SK-N-SH (cell line): ENCODE measurements at regions not wholly inside any gene's neighbourhood (a gene's known extent, or its start where the extent isn't known, plus 50 kb on each side); places are given as distances from the start of the nearest gene placed in this dataset.

ENCODE experiments used
- CTCF ChIA-PET: fragments of 300-600, 350-600 bp; formaldehyde crosslinking; extraction: SDS; loops from one replicate; lab custom pipeline; 2021; lab: Yijun Ruan, JAX
- POLR2A ChIA-PET: fragments of 350-600 bp; sonication (Branson Sonifier 250); formaldehyde crosslinking; extraction: SDS; loops from one replicate; lab custom pipeline; 2020; ENCODE audit warnings: antibody characterized with exemption, inconsistent platforms; lab: Yijun Ruan, JAX
- DNase-seq: peaks from one replicate; pipeline ENCODE4 v3.0.0; 2012
- H2AFZ ChIP-seq: fragments of 200-600 bp; sonication (generic); 2 replicates; pipeline ENCODE4 v1.8.1; 2016; ENCODE audit warnings: antibody characterized with exemption, mild to moderate bottlenecking, low read depth
- H3F3A ChIP-seq: fragments of 200-600 bp; sonication (generic); replicated peaks from 2 replicates; pipeline ENCODE3; 2016; ENCODE audit warnings: antibody characterized with exemption, mild to moderate bottlenecking; ENCODE audit not compliant: insufficient read depth
- H3K27ac ChIP-seq, 2 experiments: fragments of 200-500 bp in 1 of 2; fragments of 200-600 bp in 1 of 2; sonication (Bioruptor generic) in 1 of 2; sonication (generic), shearing (Covaris generic) in 1 of 2; 2 replicates each; pipeline versions ENCODE4 v1.5.1 to v1.6.1; 2014 to 2016; ENCODE audit warnings: low read depth in 2 of 2, inconsistent platforms in 1 of 2, low read length in 1 of 2, mild to moderate bottlenecking in 1 of 2, mixed read lengths in 1 of 2
- H3K27me3 ChIP-seq: fragments of 200-600 bp; sonication (generic), shearing (Covaris generic); 2 replicates; pipeline ENCODE4 v1.6.1; 2016; ENCODE audit warnings: mixed run types; ENCODE audit not compliant: insufficient read depth
- H3K36me3 ChIP-seq, 2 experiments: fragments of 200-500 bp in 1 of 2; fragments of 200-600 bp in 1 of 2; sonication (Bioruptor generic) in 1 of 2; sonication (generic) in 1 of 2; replicated peaks in 1 of 2; 2 replicates each; pipeline versions ENCODE3 to v1.5.1; 2014 to 2016; ENCODE audit warnings: low read length in 1 of 2, mild to moderate bottlenecking in 1 of 2; ENCODE audit not compliant: insufficient read depth in 2 of 2, control insufficient read depth in 1 of 2
- H3K4me1 ChIP-seq, 2 experiments: fragments of 200-500 bp in 1 of 2; fragments of 200-600 bp in 1 of 2; sonication (Bioruptor generic) in 1 of 2; sonication (generic), shearing (Covaris generic) in 1 of 2; 2 replicates each; pipeline versions ENCODE4 v1.5.1 to v1.6.1; 2014 to 2016; ENCODE audit warnings: low read depth in 1 of 2, low read length in 1 of 2, mixed run types in 1 of 2; ENCODE audit not compliant: insufficient read depth in 2 of 2, control insufficient read depth in 1 of 2
- H3K4me2 ChIP-seq: fragments of 200-600 bp; sonication (generic), shearing (Covaris generic); 2 replicates; pipeline ENCODE4 v1.6.1; 2017; ENCODE audit warnings: mixed run types
- H3K4me3 ChIP-seq, 2 experiments: fragments of 200-500 bp in 1 of 2; fragments of 200-600 bp in 1 of 2; sonication (Bioruptor generic) in 1 of 2; sonication (generic), shearing (Covaris generic) in 1 of 2; 2 replicates each; pipeline versions ENCODE4 v1.5.1 to v1.8.1; 2014 to 2016; ENCODE audit warnings: low read depth in 2 of 2, inconsistent platforms in 1 of 2, low read length in 1 of 2, mild to moderate bottlenecking in 1 of 2, mixed read lengths in 1 of 2, moderate library complexity in 1 of 2
- H3K79me2 ChIP-seq: fragments of 200-600 bp; sonication (generic); 2 replicates; pipeline ENCODE4 v1.8.1; 2017; ENCODE audit warnings: mild to moderate bottlenecking; ENCODE audit not compliant: insufficient read depth
- H3K9ac ChIP-seq: fragments of 200-600 bp; sonication (generic); 2 replicates; pipeline ENCODE4 v1.6.1; 2017; ENCODE audit warnings: mixed run types
- H3K9me2 ChIP-seq: fragments of 200-600 bp; sonication (generic); 2 replicates; pipeline ENCODE4 v1.6.1; 2017; ENCODE audit warnings: mixed run types
- H3K9me3 ChIP-seq: fragments of 200-600 bp; sonication (generic); 2 replicates; pipeline ENCODE4 v1.6.1; 2017; ENCODE audit warnings: mixed run types, mild to moderate bottlenecking, moderate library complexity
- H4K20me1 ChIP-seq: fragments of 200-600 bp; sonication (generic); 2 replicates; pipeline ENCODE4 v1.6.1; 2017; ENCODE audit warnings: mild to moderate bottlenecking, mixed run types; ENCODE audit not compliant: insufficient read depth
- CTCF ChIP-seq: fragments of 200-600 bp; sonication (generic); IDR thresholded peaks from 2 replicates; pipeline ENCODE4 v1.6.1; 2017; ENCODE audit warnings: antibody characterized with exemption, mild to moderate bottlenecking, moderate library complexity
- FOXJ3 ChIP-seq: sonication (generic); formaldehyde crosslinking; IDR thresholded peaks from 2 replicates; pipeline ENCODE4 v1.5.1; 2020; ENCODE audit warnings: mild to moderate bottlenecking, missing genetic modification reagents
- FOXM1 ChIP-seq: IDR thresholded peaks from 2 replicates; pipeline ENCODE4 v1.4.0; 2012; ENCODE audit warnings: low read depth, mild to moderate bottlenecking
- GABPA ChIP-seq: IDR thresholded peaks from 2 replicates; pipeline ENCODE4 v1.4.0; 2012; ENCODE audit warnings: low read depth, mild to moderate bottlenecking
- MEF2A ChIP-seq: IDR thresholded peaks from 2 replicates; pipeline ENCODE4 v1.4.0; 2012; ENCODE audit warnings: low read depth, borderline replicate concordance
- MXI1 ChIP-seq: IDR thresholded peaks from 2 replicates; pipeline ENCODE4 v1.6.1; 2012; ENCODE audit warnings: mild to moderate bottlenecking, low read depth, low read length, improper control_type of control experiment
- NRF1 ChIP-seq: IDR thresholded peaks from 2 replicates; pipeline ENCODE4 v1.6.1; 2012; ENCODE audit warnings: low read depth, mild to moderate bottlenecking, low read length
- RCOR1 ChIP-seq: fragments of 150-350 bp; IDR thresholded peaks from 2 replicates; pipeline ENCODE4 v1.6.1; 2017; ENCODE audit warnings: antibody characterized with exemption, low read length
- REST ChIP-seq: IDR thresholded peaks from 2 replicates; pipeline ENCODE4 v1.6.1; 2012; ENCODE audit warnings: mild to moderate bottlenecking, low read depth, low read length, moderate library complexity
- RFX5 ChIP-seq: IDR thresholded peaks from 2 replicates; pipeline ENCODE4 v1.6.1; 2012; ENCODE audit warnings: mild to moderate bottlenecking, improper control_type of control experiment, low read length
- SMC3 ChIP-seq: IDR thresholded peaks from 2 replicates; pipeline ENCODE4 v1.6.1; 2012; ENCODE audit warnings: low read depth, low read length, improper control_type of control experiment
- USF2 ChIP-seq: fragments of 150-350 bp; IDR thresholded peaks from 2 replicates; pipeline ENCODE4 v1.6.1; 2017; ENCODE audit warnings: antibody characterized with exemption, low read length, low read depth, borderline replicate concordance
- YY1 ChIP-seq: IDR thresholded peaks from 2 replicates; pipeline ENCODE4 v1.4.0; 2012; ENCODE audit warnings: low read depth, mild to moderate bottlenecking
- WGBS: methylation state at CpG from one replicate; pipeline ENCODE4 v1.1.6; 2017; ENCODE audit warnings: low lambda C conversion rate; 5-methylcytosine and 5-hydroxymethylcytosine counted together

GRCh38 chr13:57017357-57017756 lies 123.4 kb upstream of the PRR20A start (continued):
- TF ChIP-seq CTCF (no peak), USF2 (no peak), REST (no peak), RFX5 (no peak), MEF2A (no peak), FOXM1 (no peak)

GRCh38 chr13:57018915-57019314 lies 121.8 kb upstream of the PRR20A start:
- Histone ChIP-seq H2AFZ (no peak overlapping the region), H3F3A (no peaks in the 10 kb centered on the region), H3K27me3 (no peaks in the 10 kb centered on the region), H3K27ac (no peak overlapping the region), H3K9me2 (no peaks in the 10 kb centered on the region), H3K9ac (no peak overlapping the region), H3K9me3 (no peaks in the 10 kb centered on the region; the same call in 1 of the 2 replicates), H3K4me1 (no peaks in the 10 kb centered on the region), H3K36me3 (no peaks in the 10 kb centered on the region), H3K4me2 (no peak overlapping the region), H3K4me3 (no peak overlapping the region), H4K20me1 (no peaks in the 10 kb centered on the region), H3K79me2 (no peaks in the 10 kb centered on the region)
- WGBS, result 20% methylated on average over 7 of the region's 8 CpGs
- POLR2A ChIA-PET, result no interaction called here
- TF ChIP-seq MXI1, result no peak
- CTCF ChIA-PET, result no interaction called here
- no peak for DNase-seq

- Histone ChIP-seq H3K79me2 (no peaks in the 10 kb centered on the region), H3K27me3 (no peaks in the 10 kb centered on the region), H3K4me1 (no peaks in the 10 kb centered on the region), H3F3A (no peaks in the 10 kb centered on the region), H4K20me1 (no peaks in the 10 kb centered on the region), H3K9me3 (no peaks in the 10 kb centered on the region), H3K36me3 (no peaks in the 10 kb centered on the region), H3K9me2 (no peaks in the 10 kb centered on the region), H2AFZ (no peak overlapping the region), H3K4me2 (no peak overlapping the region), H3K27ac (no peak overlapping the region), H3K9ac (no peak overlapping the region), H3K4me3 (no peak overlapping the region)
- DNase-seq, result no peak
- TF ChIP-seq FOXJ3 (no peak), FOXM1 (no peak), YY1 (no peak), RCOR1 (no peak), NRF1 (no peak), SMC3 (no peak), GABPA (no peak)
- ChIA-PET CTCF (no interaction called here), POLR2A (no interaction called here)
- 79% methylated on average over 6 of the region's 6 CpGs for WGBS
Measured at GRCh38 chr13:57030671-57031070, 110.0 kb upstream of the PRR20A start.
